ENCODE measurements at regions not wholly inside any gene's neighbourhood (a gene's known extent, or its start where the extent isn't known, plus 50 kb on each side); places are given as distances from the start of the nearest gene placed in this dataset.

GRCh38 chr14:98835051-98835824 is 436.8 kb downstream of the BCL11B start:
- no peak for DNase-seq

DNA sequence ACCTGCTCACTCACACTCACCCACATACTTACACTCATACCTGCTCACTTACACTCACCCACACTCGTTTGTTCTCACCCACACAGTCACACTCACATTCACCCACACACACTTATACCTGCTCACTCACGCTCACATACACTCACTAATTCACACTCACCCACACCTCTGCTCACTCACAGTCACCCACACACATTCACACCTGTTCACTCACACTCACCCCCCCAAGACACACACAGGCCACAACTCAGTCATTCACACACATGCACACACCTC is 436.2 kb downstream of the BCL11B start:
- no peak for DNase-seq

DNA sequence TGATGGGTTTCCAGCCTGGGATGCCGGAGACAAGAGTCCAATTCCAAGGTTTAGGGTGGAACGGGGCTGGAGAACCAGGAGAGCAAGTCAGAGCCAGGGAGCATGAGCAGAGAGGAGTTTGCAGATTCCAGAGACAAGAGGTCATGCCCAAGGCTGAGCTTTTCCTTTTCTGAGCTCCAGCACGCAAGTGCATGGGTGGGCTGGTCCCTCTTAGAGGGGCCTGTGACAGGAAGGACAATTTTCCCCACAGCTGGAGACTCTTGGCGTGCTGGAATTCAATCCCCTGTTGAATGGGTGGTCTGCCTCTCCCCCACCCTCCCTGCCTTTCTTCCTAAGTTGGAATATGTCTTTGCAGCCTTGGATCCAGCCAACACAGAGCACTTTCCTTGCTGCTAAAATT is 431.9 kb downstream of the BCL11B start:
- DNase-seq = no peak

- DNase-seq = no peak
Measured at GRCh38 chr14:98840511-98840910, 431.5 kb downstream of the BCL11B start.

DNA sequence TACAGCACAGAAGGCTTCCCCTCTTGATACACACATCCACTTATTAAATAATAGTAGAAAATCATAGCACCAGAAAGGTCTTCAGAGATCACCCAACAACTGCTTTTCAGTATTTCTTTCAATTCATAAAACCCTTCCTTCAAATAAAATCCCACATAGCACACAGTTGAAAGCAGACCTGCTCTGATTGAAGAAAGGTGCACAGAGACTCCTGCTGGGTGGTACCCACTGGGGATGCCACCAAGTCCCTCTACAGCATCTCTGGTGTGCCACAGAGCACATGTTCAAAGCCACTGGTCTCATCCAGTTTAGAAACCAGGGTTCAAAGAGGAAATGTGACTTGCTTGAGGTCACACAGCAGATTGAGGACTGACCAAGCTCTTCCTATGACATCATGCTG is 427.5 kb downstream of the BCL11B start:
- DNase-seq = no peak

DNA sequence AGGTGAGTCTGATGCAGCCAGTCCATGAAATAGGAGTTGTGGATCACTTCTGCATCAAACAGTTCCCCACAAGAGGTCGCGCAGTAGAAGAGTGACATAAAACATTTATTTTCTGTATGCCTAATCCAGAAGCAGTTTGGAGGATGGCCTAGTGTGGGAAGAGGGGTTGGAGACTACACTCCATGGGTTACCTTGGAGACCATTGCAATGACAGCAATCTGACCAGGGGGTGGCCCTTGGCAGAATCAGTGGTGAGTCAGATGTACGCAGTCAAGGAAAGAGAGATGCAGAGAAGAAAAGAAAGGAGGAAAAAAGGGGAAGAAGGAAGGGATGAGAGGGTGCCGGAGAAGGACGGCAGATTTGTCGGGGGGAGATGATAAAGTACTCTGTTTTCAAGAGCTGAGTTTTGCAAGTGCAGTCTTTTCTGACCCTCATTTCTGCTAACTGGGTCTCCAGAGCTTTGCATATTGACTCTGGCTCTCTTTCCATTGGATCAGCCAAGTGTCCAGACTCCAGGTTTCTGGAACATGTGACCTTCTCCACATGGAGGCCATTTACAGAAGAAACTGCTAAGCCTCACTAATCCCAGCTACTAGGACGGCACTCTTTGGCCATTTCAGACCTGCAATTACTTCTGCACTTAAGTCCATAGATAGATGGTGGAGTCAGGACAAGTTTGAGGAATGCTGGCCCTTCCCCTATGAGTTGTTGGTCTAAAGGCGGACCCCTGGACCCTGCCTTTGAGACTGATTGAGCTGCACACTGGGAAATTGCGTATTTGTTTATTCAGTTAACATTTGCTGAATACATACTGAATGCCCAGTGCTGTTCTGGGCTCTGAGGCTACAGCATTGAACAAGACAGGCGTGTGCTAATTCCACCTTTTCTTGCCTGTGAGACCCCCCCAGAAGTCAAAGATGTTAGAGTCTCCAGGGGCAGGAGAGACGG is 424.2 kb downstream of the BCL11B start:
- no peak for DNase-seq

DNA sequence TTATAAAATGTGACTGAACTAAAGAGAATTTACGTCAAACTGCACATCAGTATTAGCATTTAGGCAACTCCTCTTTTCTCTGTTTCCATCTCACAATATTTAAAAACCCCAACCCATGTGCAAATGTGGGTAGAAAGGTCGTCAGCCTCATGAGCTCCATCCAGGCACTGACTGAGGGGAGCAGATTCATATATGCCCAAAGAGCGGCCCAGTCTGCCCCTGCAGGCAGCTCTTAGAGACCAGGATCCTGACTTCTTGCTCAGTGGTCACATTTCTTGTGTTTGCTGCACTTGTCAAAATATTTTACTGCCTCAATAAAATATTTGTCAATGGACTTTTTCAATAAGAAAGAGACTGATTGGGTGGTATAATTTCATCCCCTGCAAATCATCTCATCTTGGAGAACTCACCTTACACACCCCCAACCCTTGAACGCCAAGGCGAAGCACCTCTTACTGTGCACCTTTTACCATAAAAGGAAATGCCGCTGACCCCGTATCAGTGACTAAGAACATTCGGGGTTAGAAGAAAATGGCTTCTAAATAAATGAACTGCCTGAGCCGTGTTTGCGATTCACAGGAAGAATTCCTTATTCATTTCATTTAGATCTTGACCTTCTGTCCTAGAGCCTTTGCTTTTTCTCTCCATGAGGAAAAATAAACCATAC is 418.8 kb downstream of the BCL11B start:
- DNase-seq = no peak

DNA sequence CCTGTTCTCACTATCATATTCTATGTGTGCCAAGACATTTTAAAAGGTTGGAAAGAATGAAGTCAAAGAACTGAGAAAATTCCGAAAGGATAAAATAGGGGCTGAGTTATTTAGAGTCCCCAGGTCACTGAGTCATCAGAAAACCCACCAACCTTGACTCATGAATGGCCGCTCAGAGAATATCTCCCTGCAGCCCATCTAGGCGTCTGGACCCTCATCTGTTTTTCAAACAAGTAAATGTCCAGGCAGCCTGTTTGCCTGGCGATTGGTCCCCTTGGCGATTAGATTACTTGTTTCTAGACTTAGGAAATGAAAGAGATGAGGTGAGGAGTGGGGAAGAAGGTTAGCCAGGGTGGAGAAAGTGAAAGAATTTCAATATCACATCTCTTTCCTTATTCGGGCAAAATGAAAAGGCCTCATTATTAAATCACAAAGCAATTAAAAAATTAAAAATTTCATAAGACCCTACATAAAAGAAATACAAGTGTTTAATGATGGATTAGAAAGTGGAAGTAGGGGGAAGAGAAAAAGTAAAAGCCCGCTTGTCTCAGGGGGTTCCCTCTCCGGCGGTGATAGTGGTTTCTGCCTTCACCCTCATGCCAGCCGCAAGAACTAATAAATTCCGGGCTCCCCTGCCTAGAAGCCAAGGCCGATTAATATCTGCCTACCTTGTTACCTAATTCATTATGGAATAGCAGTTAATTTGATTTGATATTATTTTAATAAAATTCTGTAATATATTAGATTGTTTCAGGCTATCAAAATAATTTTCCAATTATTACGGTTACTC is 415.9 kb downstream of the BCL11B start:
- no peak for DNase-seq

- no peak for DNase-seq
Measured at GRCh38 chr14:98858158-98858557, 413.8 kb downstream of the BCL11B start.

GRCh38 chr14:98858561-98858960 is 413.4 kb downstream of the BCL11B start:
- DNase-seq = no peak

DNA sequence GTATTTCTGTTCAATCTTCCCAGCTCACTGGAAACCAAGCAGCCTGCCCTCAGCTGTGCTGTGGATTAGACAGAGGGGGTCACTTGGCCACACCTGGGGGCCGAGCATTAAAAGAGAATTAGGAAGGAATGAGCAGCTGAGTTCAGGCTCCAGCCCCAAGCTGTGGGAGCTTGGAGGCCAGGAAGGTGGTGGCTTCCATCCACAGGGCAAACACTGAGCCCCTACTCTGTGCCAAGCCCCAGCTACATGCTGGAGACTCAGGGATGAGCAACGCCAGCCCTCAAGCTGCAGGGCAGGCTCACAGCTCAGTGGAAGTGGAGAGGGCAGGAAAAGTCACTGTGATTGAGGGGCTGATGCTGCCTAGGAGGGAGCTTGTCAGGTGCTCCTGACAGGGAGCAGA is 412.7 kb downstream of the BCL11B start:
- DNase-seq = no peak

- DNase-seq = no peak
Measured at GRCh38 chr14:98864211-98864610, 407.8 kb downstream of the BCL11B start.

DNA sequence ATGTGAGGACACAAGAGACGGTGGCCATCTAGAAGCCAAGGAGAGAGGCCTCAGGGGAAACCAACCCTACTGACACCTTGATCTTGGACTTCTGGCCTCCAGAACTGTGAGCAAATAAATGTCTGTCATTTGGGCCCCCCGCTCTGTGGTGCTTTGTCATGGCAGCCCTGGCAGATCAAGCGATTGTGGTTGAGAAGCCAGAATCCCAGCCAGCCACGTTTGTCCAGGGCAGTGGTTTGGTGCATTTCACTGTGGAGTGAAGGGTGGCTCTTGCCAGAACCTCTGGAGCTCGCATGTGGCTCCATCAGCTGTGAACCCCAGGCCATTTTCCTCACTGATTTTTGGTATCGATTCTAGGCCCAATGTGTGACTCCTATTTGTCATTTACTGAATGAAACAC is 404.9 kb downstream of the BCL11B start:
- DNase-seq = no peak

DNA sequence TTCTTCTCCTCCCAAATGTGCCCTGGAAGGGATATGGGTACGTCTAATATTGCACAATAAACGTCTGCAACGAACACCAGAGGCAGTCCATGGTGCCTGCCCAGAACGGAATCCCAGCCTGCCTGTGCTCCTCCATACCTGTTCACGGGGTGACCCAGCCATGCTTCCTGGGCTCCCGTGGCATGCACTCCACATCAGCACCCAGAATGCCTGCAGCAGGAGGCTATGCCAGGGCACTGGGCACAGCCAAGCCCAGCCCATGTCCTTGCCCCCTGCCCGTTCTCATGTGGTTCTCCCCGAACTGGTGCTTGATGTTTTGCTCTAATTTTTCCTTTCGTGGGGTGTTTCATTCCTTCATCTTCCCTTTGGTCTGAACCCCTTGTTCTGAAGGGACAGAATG is 404.3 kb downstream of the BCL11B start:
- DNase-seq = no peak

DNA sequence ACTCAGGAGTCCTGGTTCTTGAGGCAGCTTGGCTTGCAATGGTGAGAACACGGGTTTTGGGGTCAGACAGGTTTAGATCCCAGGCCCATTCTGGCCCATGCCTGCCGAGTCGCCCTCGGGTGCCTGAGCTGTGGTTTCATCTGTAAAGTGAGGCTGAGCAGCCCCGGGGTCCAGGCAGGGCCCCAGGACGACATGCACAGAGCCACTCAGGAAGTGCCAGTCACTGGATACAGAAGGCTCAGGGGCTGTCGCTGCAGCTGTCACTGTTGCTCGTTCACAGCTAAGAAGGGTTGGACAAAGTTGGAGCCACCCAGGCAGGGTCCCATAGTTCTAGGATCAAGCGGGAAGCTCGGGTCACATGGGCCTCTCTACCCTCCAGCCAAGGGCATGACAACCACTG is 403.1 kb downstream of the BCL11B start:
- DNase-seq = no peak

DNA sequence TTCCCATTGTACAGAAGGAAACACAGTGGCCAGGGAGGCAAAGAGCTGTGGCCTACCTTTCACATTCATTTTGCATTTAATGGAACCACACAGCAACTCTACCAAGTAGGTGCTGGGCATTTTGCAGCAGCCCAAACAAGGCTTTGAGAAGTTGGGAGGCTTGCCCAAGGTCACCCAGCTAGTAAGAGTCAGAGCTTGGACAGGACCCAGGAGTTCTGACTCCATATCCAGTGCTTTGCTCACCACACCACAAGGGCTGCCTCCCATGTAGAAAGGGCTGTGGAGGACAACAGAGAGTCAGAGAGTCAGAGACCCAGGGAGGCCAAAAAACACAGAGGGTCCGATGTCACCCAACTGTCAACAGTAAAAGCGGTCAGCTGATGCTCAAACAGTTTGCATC is 400.2 kb downstream of the BCL11B start:
- DNase-seq = no peak

DNA sequence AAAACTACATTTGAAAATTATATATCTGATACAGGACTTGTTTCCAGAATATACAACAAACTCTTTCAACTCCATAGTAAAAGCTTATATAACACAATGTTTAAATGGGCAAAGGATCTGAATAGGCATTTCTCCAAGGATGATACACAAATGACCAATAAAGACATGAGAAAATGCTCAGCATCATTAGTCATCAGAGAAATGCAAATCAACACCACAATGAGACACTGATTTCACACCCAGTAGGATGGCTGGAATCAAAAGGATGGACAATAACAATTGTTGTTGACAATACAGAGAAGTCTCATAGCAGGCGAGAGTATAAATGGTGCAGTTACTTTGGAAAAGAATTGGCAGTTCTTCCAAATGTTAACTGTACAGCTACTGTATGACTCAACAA is 394.9 kb downstream of the BCL11B start:
- no peak for DNase-seq

DNA sequence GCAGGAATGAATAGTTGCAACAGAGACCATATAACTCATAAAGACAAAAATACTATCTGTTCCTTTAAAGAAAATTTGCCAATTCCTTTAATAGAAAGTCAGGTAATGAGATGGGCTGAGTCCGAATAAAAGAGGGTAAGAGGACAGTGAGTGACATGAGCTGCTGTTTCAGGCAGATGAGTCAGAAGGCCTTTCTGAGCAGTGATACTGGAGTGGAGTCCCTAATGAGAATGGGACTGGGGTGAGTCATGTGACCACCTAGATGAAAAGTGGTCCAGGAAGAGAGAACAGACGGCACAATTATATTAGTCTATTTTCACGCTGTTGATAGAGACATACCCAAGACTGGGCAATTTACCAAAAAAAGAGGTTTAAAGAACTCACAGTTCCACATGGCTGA is 393.7 kb downstream of the BCL11B start:
- DNase-seq = no peak

GRCh38 chr14:98886982-98887381 is 385.0 kb downstream of the BCL11B start:
- no peak for DNase-seq

GRCh38 chr14:98888281-98888680 is 383.7 kb downstream of the BCL11B start:
- DNase-seq = no peak

DNA sequence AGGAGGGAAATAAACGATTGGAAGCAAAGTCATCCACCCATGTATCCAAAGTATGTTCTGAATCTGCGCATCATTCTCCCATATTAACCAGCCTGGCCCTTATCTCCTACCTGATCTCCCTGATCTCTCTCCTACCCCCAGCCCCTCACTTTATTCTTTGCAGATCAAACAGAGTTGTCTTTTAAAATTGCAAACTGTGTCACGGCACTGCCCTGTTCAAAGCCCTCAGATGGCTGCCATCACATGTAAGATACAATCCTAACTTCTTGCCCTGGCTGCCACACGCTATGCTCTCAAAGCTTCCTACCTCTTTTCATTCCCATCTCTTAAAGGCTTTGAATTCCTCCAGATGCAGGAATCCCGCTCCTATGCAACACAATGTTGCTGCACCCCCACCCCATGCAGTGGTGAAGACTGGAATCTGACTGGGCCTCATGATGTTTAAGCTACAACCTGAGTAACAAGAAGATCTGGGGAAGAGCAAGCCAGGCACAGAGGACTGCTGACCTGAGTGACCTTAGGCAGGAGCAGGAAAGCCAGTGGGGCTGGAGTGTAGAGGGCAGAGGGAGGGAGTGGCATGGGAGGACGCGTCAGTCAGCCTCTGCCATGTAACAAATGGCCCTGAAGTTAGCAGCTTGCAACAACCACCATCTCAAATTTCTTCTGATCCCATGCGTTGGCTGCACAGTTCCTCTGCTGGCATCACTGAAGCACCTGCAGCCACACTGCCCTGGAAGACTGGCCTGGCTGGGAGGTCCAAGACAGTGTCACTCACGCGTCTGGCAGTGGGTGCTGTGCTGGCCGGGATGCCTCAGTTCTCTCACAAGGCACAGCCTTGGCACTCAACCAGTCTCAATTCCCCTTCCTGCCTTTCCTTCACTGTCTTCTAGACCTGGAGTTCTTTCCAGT is 382.8 kb downstream of the BCL11B start:
- DNase-seq = no peak

GRCh38 chr14:98889836-98890185 is 382.2 kb downstream of the BCL11B start:
- DNase-seq = no peak

Data from NCI-H774 (cell line).